SK-N-SH (cell line): ENCODE measurements at regions not wholly inside any gene's neighbourhood (a gene's known extent, or its start where the extent isn't known, plus 50 kb on each side); places are given as distances from the start of the nearest gene placed in this dataset.

Source experiments
- CTCF ChIA-PET: fragments of 300-600, 350-600 bp; formaldehyde crosslinking; extraction: SDS; loops from one replicate; lab custom pipeline; 2021; lab: Yijun Ruan, JAX
- POLR2A ChIA-PET: fragments of 350-600 bp; sonication (Branson Sonifier 250); formaldehyde crosslinking; extraction: SDS; loops from one replicate; lab custom pipeline; 2020; ENCODE audit warnings: antibody characterized with exemption, inconsistent platforms; lab: Yijun Ruan, JAX
- DNase-seq: peaks from one replicate; pipeline ENCODE4 v3.0.0; 2012
- H2AFZ ChIP-seq: fragments of 200-600 bp; sonication (generic); 2 replicates; pipeline ENCODE4 v1.8.1; 2016; ENCODE audit warnings: antibody characterized with exemption, mild to moderate bottlenecking, low read depth
- H3F3A ChIP-seq: fragments of 200-600 bp; sonication (generic); replicated peaks from 2 replicates; pipeline ENCODE3; 2016; ENCODE audit warnings: antibody characterized with exemption, mild to moderate bottlenecking; ENCODE audit not compliant: insufficient read depth
- H3K27ac ChIP-seq, 2 experiments: fragments of 200-500 bp in 1 of 2; fragments of 200-600 bp in 1 of 2; sonication (Bioruptor generic) in 1 of 2; sonication (generic), shearing (Covaris generic) in 1 of 2; 2 replicates each; pipeline versions ENCODE4 v1.5.1 to v1.6.1; 2014 to 2016; ENCODE audit warnings: low read depth in 2 of 2, inconsistent platforms in 1 of 2, low read length in 1 of 2, mild to moderate bottlenecking in 1 of 2, mixed read lengths in 1 of 2
- H3K27me3 ChIP-seq: fragments of 200-600 bp; sonication (generic), shearing (Covaris generic); 2 replicates; pipeline ENCODE4 v1.6.1; 2016; ENCODE audit warnings: mixed run types; ENCODE audit not compliant: insufficient read depth
- H3K36me3 ChIP-seq, 2 experiments: fragments of 200-500 bp in 1 of 2; fragments of 200-600 bp in 1 of 2; sonication (Bioruptor generic) in 1 of 2; sonication (generic) in 1 of 2; replicated peaks in 1 of 2; 2 replicates each; pipeline versions ENCODE3 to v1.5.1; 2014 to 2016; ENCODE audit warnings: low read length in 1 of 2, mild to moderate bottlenecking in 1 of 2; ENCODE audit not compliant: insufficient read depth in 2 of 2, control insufficient read depth in 1 of 2
- H3K4me1 ChIP-seq, 2 experiments: fragments of 200-500 bp in 1 of 2; fragments of 200-600 bp in 1 of 2; sonication (Bioruptor generic) in 1 of 2; sonication (generic), shearing (Covaris generic) in 1 of 2; 2 replicates each; pipeline versions ENCODE4 v1.5.1 to v1.6.1; 2014 to 2016; ENCODE audit warnings: low read depth in 1 of 2, low read length in 1 of 2, mixed run types in 1 of 2; ENCODE audit not compliant: insufficient read depth in 2 of 2, control insufficient read depth in 1 of 2
- H3K4me2 ChIP-seq: fragments of 200-600 bp; sonication (generic), shearing (Covaris generic); 2 replicates; pipeline ENCODE4 v1.6.1; 2017; ENCODE audit warnings: mixed run types
- H3K4me3 ChIP-seq, 2 experiments: fragments of 200-500 bp in 1 of 2; fragments of 200-600 bp in 1 of 2; sonication (Bioruptor generic) in 1 of 2; sonication (generic), shearing (Covaris generic) in 1 of 2; 2 replicates each; pipeline versions ENCODE4 v1.5.1 to v1.8.1; 2014 to 2016; ENCODE audit warnings: low read depth in 2 of 2, inconsistent platforms in 1 of 2, low read length in 1 of 2, mild to moderate bottlenecking in 1 of 2, mixed read lengths in 1 of 2, moderate library complexity in 1 of 2
- H3K79me2 ChIP-seq: fragments of 200-600 bp; sonication (generic); 2 replicates; pipeline ENCODE4 v1.8.1; 2017; ENCODE audit warnings: mild to moderate bottlenecking; ENCODE audit not compliant: insufficient read depth
- H3K9ac ChIP-seq: fragments of 200-600 bp; sonication (generic); 2 replicates; pipeline ENCODE4 v1.6.1; 2017; ENCODE audit warnings: mixed run types
- H3K9me2 ChIP-seq: fragments of 200-600 bp; sonication (generic); 2 replicates; pipeline ENCODE4 v1.6.1; 2017; ENCODE audit warnings: mixed run types
- H3K9me3 ChIP-seq: fragments of 200-600 bp; sonication (generic); 2 replicates; pipeline ENCODE4 v1.6.1; 2017; ENCODE audit warnings: mixed run types, mild to moderate bottlenecking, moderate library complexity
- H4K20me1 ChIP-seq: fragments of 200-600 bp; sonication (generic); 2 replicates; pipeline ENCODE4 v1.6.1; 2017; ENCODE audit warnings: mild to moderate bottlenecking, mixed run types; ENCODE audit not compliant: insufficient read depth
- EP300 ChIP-seq, 2 experiments: IDR thresholded peaks; 2 replicates each; pipeline versions ENCODE4 v1.4.0 to v1.6.1; 2012; ENCODE audit warnings: borderline replicate concordance in 1 of 2, low read depth in 1 of 2, low read length in 1 of 2
- FOXJ3 ChIP-seq: sonication (generic); formaldehyde crosslinking; IDR thresholded peaks from 2 replicates; pipeline ENCODE4 v1.5.1; 2020; ENCODE audit warnings: mild to moderate bottlenecking, missing genetic modification reagents
- FOXM1 ChIP-seq: IDR thresholded peaks from 2 replicates; pipeline ENCODE4 v1.4.0; 2012; ENCODE audit warnings: low read depth, mild to moderate bottlenecking
- GABPA ChIP-seq: IDR thresholded peaks from 2 replicates; pipeline ENCODE4 v1.4.0; 2012; ENCODE audit warnings: low read depth, mild to moderate bottlenecking
- GATA2 ChIP-seq: sonication (generic); formaldehyde crosslinking; IDR thresholded peaks from 2 replicates; pipeline ENCODE4 v1.5.0; 2020; ENCODE audit warnings: mild to moderate bottlenecking, missing genetic modification reagents
- JUND ChIP-seq: IDR thresholded peaks from 2 replicates; pipeline ENCODE4 v1.4.0; 2012
- MXI1 ChIP-seq: IDR thresholded peaks from 2 replicates; pipeline ENCODE4 v1.6.1; 2012; ENCODE audit warnings: mild to moderate bottlenecking, low read depth, low read length, improper control_type of control experiment
- NFIC ChIP-seq: IDR thresholded peaks from 2 replicates; pipeline ENCODE4 v1.4.0; 2012; ENCODE audit warnings: borderline replicate concordance
- NRF1 ChIP-seq: IDR thresholded peaks from 2 replicates; pipeline ENCODE4 v1.6.1; 2012; ENCODE audit warnings: low read depth, mild to moderate bottlenecking, low read length
- RAD21 ChIP-seq: IDR thresholded peaks from 2 replicates; pipeline ENCODE4 v1.6.1; 2012; ENCODE audit warnings: mild to moderate bottlenecking, low read length
- SIN3A ChIP-seq: IDR thresholded peaks from 2 replicates; pipeline ENCODE4 v1.6.1; 2012; ENCODE audit warnings: low read depth, mild to moderate bottlenecking, low read length, moderate library complexity, borderline replicate concordance
- TCF12 ChIP-seq: IDR thresholded peaks from 2 replicates; pipeline ENCODE4 v1.4.0; 2012
- WGBS: methylation state at CpG from one replicate; pipeline ENCODE4 v1.1.6; 2017; ENCODE audit warnings: low lambda C conversion rate; 5-methylcytosine and 5-hydroxymethylcytosine counted together
- small RNA-seq, 7 experiments: library from RNA; depleted of rRNA; stranded (forward); fragments of <200 nt; gene quantifications; one replicate each; pipeline ENCODE3, GENCODE V24; 2012
- TF ChIP-seq, protein P1 (sequence below): IDR thresholded peaks from 2 replicates; pipeline ENCODE4 v1.4.0; 2012; ENCODE audit warnings: low read depth, borderline replicate concordance
- TF ChIP-seq, protein P2 (sequence below): fragments of 150-350 bp; IDR thresholded peaks from 2 replicates; pipeline ENCODE4 v1.6.1; 2017; ENCODE audit warnings: antibody characterized with exemption, low read length, low read depth, borderline replicate concordance
- TF ChIP-seq, protein P3 (sequence below): fragments of 200-600 bp; sonication (generic); IDR thresholded peaks from 2 replicates; pipeline ENCODE4 v1.6.1; 2017; ENCODE audit warnings: antibody characterized with exemption, mild to moderate bottlenecking, moderate library complexity
- TF ChIP-seq, protein P4 (sequence below): IDR thresholded peaks from 2 replicates; pipeline ENCODE4 v1.4.0; 2012; ENCODE audit warnings: low read depth

DNA sequence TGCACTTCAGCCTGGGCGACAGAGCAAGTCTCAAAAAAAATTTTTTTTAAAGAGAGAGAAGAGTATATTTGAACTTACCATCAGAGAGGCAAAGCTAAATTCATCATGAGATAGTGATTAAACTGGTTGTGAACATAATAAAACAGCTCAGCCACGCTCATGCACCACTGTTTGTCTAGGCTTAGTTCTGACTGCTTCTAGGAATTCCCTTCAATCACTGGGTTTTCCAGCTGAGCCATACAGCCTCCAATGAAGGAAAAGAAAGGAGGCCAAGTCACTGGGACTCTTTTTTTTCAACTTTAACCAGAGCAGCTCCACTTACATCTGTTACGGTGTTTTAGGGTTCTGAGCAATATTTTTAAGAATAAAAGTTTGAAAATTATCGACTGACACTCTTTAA lies 50.4 kb upstream of the HNRNPU start:
- H3K9me2 ChIP-seq: no peaks in the 10 kb centered on the region
- H3F3A ChIP-seq: no peaks in the 10 kb centered on the region
- no peaks in the 10 kb centered on the region for H3K79me2 ChIP-seq
- 95% methylated on average over 4 of the region's 4 CpGs for WGBS
- no peak for DNase-seq
- no peaks in the 10 kb centered on the region for H3K36me3 ChIP-seq
- CTCF ChIA-PET: interaction anchor here (1.5 kb wide), 1 partner anchor 128 kb away, joined by 3 read pairs; no protein-coding TSS in a partner anchor
- no peak overlapping the region for H3K27ac ChIP-seq
- H3K4me3 ChIP-seq: no peak overlapping the region
- H2AFZ ChIP-seq: no peak overlapping the region
- peaks cover 0 to 3% of the 10 kb centered on the region in 2 experiments; a peak in 1 of 4 replicates for H3K4me1 ChIP-seq
- TF ChIP-seq TCF12 (no peak), FOXJ3 (CRISPR knock-in tag) (no peak), EP300 (IDR thresholded peaks at IDR 0.05; ENCODE audit: borderline replicate concordance in 1 of 2, low read depth in 1 of 2, low read length in 1 of 2) (no peak), GATA2 (no peak), NFIC (no peak), SIN3A (no peak), FOXM1 (no peak), NRF1 (no peak), GABPA (no peak), MXI1 (no peak), JUND (no peak), RAD21 (no peak)
- TF ChIP-seq, protein P1, sequence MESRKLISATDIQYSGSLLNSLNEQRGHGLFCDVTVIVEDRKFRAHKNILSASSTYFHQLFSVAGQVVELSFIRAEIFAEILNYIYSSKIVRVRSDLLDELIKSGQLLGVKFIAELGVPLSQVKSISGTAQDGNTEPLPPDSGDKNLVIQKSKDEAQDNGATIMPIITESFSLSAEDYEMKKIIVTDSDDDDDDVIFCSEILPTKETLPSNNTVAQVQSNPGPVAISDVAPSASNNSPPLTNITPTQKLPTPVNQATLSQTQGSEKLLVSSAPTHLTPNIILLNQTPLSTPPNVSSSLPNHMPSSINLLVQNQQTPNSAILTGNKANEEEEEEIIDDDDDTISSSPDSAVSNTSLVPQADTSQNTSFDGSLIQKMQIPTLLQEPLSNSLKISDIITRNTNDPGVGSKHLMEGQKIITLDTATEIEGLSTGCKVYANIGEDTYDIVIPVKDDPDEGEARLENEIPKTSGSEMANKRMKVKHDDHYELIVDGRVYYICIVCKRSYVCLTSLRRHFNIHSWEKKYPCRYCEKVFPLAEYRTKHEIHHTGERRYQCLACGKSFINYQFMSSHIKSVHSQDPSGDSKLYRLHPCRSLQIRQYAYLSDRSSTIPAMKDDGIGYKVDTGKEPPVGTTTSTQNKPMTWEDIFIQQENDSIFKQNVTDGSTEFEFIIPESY: no peak
- TF ChIP-seq, protein P2, sequence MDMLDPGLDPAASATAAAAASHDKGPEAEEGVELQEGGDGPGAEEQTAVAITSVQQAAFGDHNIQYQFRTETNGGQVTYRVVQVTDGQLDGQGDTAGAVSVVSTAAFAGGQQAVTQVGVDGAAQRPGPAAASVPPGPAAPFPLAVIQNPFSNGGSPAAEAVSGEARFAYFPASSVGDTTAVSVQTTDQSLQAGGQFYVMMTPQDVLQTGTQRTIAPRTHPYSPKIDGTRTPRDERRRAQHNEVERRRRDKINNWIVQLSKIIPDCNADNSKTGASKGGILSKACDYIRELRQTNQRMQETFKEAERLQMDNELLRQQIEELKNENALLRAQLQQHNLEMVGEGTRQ: no peak
- TF ChIP-seq, protein P3, sequence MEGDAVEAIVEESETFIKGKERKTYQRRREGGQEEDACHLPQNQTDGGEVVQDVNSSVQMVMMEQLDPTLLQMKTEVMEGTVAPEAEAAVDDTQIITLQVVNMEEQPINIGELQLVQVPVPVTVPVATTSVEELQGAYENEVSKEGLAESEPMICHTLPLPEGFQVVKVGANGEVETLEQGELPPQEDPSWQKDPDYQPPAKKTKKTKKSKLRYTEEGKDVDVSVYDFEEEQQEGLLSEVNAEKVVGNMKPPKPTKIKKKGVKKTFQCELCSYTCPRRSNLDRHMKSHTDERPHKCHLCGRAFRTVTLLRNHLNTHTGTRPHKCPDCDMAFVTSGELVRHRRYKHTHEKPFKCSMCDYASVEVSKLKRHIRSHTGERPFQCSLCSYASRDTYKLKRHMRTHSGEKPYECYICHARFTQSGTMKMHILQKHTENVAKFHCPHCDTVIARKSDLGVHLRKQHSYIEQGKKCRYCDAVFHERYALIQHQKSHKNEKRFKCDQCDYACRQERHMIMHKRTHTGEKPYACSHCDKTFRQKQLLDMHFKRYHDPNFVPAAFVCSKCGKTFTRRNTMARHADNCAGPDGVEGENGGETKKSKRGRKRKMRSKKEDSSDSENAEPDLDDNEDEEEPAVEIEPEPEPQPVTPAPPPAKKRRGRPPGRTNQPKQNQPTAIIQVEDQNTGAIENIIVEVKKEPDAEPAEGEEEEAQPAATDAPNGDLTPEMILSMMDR: no peak
- TF ChIP-seq, protein P4, sequence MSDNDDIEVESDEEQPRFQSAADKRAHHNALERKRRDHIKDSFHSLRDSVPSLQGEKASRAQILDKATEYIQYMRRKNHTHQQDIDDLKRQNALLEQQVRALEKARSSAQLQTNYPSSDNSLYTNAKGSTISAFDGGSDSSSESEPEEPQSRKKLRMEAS: no peak
- no peaks in the 10 kb centered on the region for H3K9me3 ChIP-seq
- H4K20me1 ChIP-seq: no peaks in the 10 kb centered on the region
- POLR2A ChIA-PET: no interaction called here
- no peak overlapping the region for H3K9ac ChIP-seq
- no peak overlapping the region for H3K4me2 ChIP-seq
- no peaks in the 10 kb centered on the region for H3K27me3 ChIP-seq

Small RNA genes lying in the stretch of these regions (small RNA-seq; reads per million reads assigned to genes)
- gene RNU6-1089P (0 to 1.9 (median 0.48) reads per million in 7 experiments), gene RNU6-947P (0 reads per million in 7 experiments), gene RNU6-999P (0 to 0.39 (median 0) reads per million in 7 experiments)
